ENCODE measurements at regions not wholly inside any gene's neighbourhood (a gene's known extent, or its start where the extent isn't known, plus 50 kb on each side); places are given as distances from the start of the nearest gene placed in this dataset.

- TF ChIP-seq CTCF (IDR thresholded peaks at IDR 0.05; ENCODE audit: insufficient read depth, low read depth, low read length) (no peak), EZH2 (IDR thresholded peaks at IDR 0.05; ENCODE audit: insufficient read depth, low read length) (no peak)
These were observed 219.3 kb upstream of the TNP1 start for GRCh38 chr2:217079165-217079564.
